ENCODE measurements at regions not wholly inside any gene's neighbourhood (a gene's known extent, or its start where the extent isn't known, plus 50 kb on each side); places are given as distances from the start of the nearest gene placed in this dataset.

DNA sequence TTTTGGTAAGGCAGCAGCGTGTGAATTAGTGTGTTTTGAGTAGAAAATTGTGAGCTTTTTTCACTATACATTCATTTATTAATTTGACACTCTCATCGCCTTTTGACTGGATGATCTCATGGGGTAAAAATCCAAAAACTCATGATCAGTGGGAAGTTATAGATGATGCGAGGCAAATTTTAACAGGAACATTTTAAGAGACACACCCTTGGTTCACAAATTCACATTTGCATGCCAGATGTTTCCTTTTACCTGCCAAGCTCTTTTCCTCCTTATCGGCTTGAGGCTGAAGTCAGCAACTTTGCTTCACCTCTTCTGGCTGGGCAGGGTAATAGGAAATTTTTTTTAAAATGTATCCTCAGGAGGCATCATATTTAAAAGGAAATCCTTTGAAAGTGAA is 318.0 kb upstream of the HS3ST1 start:
- Histone ChIP-seq H3K56ac (replicated peaks; ENCODE audit: insufficient read length, low read depth, low read length) (no peak overlapping the region), H3K4me2 (ENCODE audit: insufficient read depth in 1 of 2, low read depth in 2 of 2, low read length in 2 of 2) (no peak overlapping the region), H4K91ac (replicated peaks; ENCODE audit: insufficient read length, low read length) (no peak overlapping the region), H3K4ac (replicated peaks; ENCODE audit: insufficient read length, low read depth, low read length) (no peak overlapping the region), H2BK12ac (ENCODE audit: low read depth, low read length) (no peak overlapping the region), H4K20me1 (replicated peaks in 1 of 2; ENCODE audit: control insufficient read depth in 1 of 2, insufficient read depth in 2 of 2, low read length in 2 of 2) (no peaks in the 10 kb centered on the region), H3K79me2 (ENCODE audit: control insufficient read depth in 1 of 2, insufficient read depth in 2 of 2, low read length in 2 of 2) (no peaks in the 10 kb centered on the region), H3K9ac (replicated peaks in 1 of 4; ENCODE audit: extremely low read depth in 1 of 4, low read depth in 3 of 4, low read length in 3 of 4) (no peak overlapping the region), H2AK5ac (ENCODE audit: low read depth, low read length) (no peak overlapping the region), H3K36me3 (ENCODE audit: control insufficient read depth in 2 of 4, insufficient read depth in 4 of 4, low read length in 3 of 4) (no peaks in the 10 kb centered on the region), H3K9me3 (ENCODE audit: insufficient read depth in 2 of 2, low read depth in 1 of 2, low read length in 1 of 2) (no peaks in the 10 kb centered on the region), H2BK5ac (ENCODE audit: low read depth, low read length) (no peak overlapping the region), H3K18ac (ENCODE audit: extremely low read depth, low read length) (no peak overlapping the region), H3K79me1 (ENCODE audit: low read depth, low read length) (no peaks in the 10 kb centered on the region), H2AFZ (ENCODE audit: low read length) (no peak overlapping the region), H2BK15ac (ENCODE audit: low read length) (no peak overlapping the region), H3K4me1 (replicated peaks in 1 of 4; ENCODE audit: control insufficient read depth in 3 of 4, insufficient read depth in 4 of 4, low read length in 3 of 4) (no peaks in the 10 kb centered on the region), H3K27me3 (replicated peaks in 1 of 4; ENCODE audit: control insufficient read depth in 3 of 4, extremely low read depth in 1 of 4, insufficient read depth in 3 of 4, low read length in 3 of 4) (no peaks in the 10 kb centered on the region), H3K23me2 (ENCODE audit: low read depth, low read length) (no peaks in the 10 kb centered on the region), H3K27ac (ENCODE audit: low read depth, low read length) (no peak overlapping the region), H3K14ac (ENCODE audit: insufficient read length) (no peak overlapping the region), H2BK120ac (replicated peaks; ENCODE audit: low read depth, low read length) (no peak overlapping the region), H4K5ac (ENCODE audit: insufficient read length, low read depth, low read length) (no peak overlapping the region), H2BK20ac (ENCODE audit: low read length) (no peak overlapping the region), H3K4me3 (ENCODE audit: extremely low read depth in 1 of 4, insufficient read depth in 2 of 4, low read depth in 3 of 4, low read length in 4 of 4) (no peak overlapping the region), H4K8ac (ENCODE audit: extremely low read depth, insufficient read depth, low read length) (no peak overlapping the region), H3K23ac (ENCODE audit: insufficient read length) (no peak overlapping the region)
- POLR2A ChIA-PET (ENCODE audit: partially characterized antibody), result no interaction called here
- FAIRE-seq, result no peak
- 88% methylated on average over 4 of the region's 4 CpGs; no CpG with 5 or more reads in 1 of the 2 experiments for WGBS, 2 experiments (ENCODE audit: extremely low coverage in 1 of 2, insufficient coverage in 1 of 2, insufficient read length in 1 of 2, insufficient replicate concordance in 2 of 2, low coverage in 1 of 2, low lambda C conversion rate in 2 of 2, missing lambda C conversion rate in 1 of 2)
- CTCF ChIA-PET (ENCODE audit: partially characterized antibody), result no interaction called here
- no peak for TF ChIP-seq ATF2 (IDR thresholded peaks at IDR 0.05; ENCODE audit: low read length)
- TF ChIP-seq, protein P1, sequence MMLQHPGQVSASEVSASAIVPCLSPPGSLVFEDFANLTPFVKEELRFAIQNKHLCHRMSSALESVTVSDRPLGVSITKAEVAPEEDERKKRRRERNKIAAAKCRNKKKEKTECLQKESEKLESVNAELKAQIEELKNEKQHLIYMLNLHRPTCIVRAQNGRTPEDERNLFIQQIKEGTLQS (IDR thresholded peaks at IDR 0.05; ENCODE audit: insufficient read depth, low read depth, low read length), result no peak
- TF ChIP-seq CEBPB (IDR thresholded peaks at IDR 0.05; ENCODE audit: low read depth, low read length), result no peak
- TF ChIP-seq PHF8 (conservative IDR thresholded peaks at IDR 0.05; ENCODE audit: low read depth, low read length), result no peak
- no peak for TF ChIP-seq TCF12 (IDR thresholded peaks at IDR 0.05; ENCODE audit: low read depth, low read length)
- no peak for TF ChIP-seq TEAD4 (IDR thresholded peaks at IDR 0.05; ENCODE audit: low read depth, low read length)
- DNase-seq (ENCODE audit: low read depth in 1 of 2, low spot score in 2 of 2), result no peak
